Coronary artery (tissue), 2 donors: ENCODE measurements at regions not wholly inside any gene's neighbourhood (a gene's known extent, or its start where the extent isn't known, plus 50 kb on each side); places are given as distances from the start of the nearest gene placed in this dataset.

ENCODE experiments used
- DNase-seq: peaks from one replicate; pipeline ENCODE4 v3.0.0-alpha.2; 2017; ENCODE audit warnings: low spot score
- H3K27ac ChIP-seq, 2 donors: fragments of 200-600 bp; sonication (generic); one replicate each; pipeline ENCODE4 v1.5.1; 2016 to 2019
- H3K4me3 ChIP-seq: fragments of 200-600 bp; sonication (generic); 2 replicates; pipeline ENCODE4 v1.5.1; 2016; ENCODE audit warnings: mild to moderate bottlenecking, moderate library complexity
- TF ChIP-seq, protein P1 (sequence below): fragments of 200-600 bp; sonication (generic); IDR thresholded peaks from one replicate; pipeline ENCODE4 v1.5.1; 2019; ENCODE audit warnings: antibody characterized with exemption

DNA sequence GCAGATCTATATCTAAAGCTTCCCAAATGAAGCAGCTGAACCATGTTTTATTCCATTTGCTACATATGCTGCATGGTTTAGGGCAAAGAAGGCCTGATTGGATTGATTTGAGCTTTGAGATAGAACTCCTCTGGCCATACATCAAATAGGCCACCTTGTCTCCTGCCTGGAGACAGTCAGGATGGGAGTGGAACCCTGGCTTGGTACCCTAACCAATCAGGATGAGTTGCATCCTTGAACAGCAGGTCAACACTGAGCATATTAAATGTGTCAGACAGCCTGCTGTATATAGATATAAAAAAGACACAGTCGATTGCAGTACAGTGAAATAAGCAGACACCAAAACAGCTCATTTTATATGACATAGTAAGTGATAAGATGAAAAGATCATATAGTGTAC is 291.7 kb downstream of the NUAK1 start:
- no peak overlapping the region for H3K27ac ChIP-seq
- no peak overlapping the region for H3K4me3 ChIP-seq
- DNase-seq, result no peak
- TF ChIP-seq, protein P1, sequence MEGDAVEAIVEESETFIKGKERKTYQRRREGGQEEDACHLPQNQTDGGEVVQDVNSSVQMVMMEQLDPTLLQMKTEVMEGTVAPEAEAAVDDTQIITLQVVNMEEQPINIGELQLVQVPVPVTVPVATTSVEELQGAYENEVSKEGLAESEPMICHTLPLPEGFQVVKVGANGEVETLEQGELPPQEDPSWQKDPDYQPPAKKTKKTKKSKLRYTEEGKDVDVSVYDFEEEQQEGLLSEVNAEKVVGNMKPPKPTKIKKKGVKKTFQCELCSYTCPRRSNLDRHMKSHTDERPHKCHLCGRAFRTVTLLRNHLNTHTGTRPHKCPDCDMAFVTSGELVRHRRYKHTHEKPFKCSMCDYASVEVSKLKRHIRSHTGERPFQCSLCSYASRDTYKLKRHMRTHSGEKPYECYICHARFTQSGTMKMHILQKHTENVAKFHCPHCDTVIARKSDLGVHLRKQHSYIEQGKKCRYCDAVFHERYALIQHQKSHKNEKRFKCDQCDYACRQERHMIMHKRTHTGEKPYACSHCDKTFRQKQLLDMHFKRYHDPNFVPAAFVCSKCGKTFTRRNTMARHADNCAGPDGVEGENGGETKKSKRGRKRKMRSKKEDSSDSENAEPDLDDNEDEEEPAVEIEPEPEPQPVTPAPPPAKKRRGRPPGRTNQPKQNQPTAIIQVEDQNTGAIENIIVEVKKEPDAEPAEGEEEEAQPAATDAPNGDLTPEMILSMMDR, result no peak

DNA sequence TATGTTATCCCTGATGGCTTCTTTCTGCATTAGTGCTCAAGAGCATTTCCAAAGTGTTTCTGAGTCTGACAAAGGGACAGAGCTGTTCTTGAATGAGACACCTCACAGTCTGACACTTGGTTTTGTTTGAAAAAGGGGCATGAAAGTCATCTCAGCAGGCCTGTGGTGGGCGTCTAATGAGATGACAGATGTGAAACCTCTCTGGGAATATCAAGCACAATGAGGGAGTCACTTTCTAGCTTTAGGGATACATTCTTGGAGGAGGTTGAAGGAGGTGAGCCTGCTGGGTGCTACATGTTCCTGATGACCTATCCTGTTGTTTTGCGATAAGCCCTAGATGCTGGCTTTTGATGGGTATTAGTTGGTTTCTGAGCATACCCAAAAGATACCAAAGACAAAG is 290.5 kb downstream of the NUAK1 start:
- DNase-seq, result no peak
- Histone ChIP-seq H3K27ac (no peak overlapping the region), H3K4me3 (no peak overlapping the region)
- TF ChIP-seq, protein P1, result no peak

DNA sequence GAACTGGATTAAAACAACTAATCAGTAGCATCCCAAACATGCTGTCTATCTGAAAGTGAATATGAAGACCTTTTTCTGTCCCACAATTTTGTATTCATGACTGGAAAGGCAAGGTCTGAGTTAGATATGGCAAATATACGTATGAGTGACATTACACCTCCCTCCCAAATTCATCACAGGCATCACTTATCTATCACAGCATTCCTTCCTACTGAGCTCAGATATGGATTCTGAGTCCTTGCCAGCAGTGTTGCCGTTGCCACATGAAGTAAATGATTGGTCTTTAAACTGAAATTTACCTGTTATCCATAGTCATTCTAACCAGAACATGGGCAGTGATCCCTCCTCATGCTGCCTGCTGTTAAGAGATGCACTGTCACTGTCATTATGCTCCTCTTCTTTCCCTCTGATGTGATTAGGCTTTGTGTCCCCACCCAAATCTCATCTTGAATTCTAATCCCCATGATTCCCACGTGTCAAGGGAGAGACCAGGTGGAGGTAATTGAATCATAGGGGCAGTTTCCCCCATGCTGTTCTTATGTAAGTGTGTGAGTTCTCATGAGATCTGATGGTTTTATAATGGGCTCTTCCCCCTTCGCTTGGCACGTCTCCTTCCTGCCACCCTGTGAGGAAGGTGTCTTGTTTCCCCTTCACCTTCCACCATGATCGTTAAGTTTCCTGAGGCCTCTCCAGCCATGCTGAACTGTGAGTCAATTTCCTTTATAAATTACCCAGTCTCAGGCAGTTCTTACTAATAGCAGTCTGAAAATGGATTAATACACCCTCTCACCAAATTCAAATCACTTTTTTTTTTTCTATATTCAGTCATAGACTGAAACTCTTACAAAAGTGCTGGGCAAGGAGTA is 288.4 kb downstream of the NUAK1 start:
- no peak overlapping the region for H3K4me3 ChIP-seq
- H3K27ac ChIP-seq, result no peak overlapping the region
- no peak for DNase-seq
- TF ChIP-seq, protein P1, result no peak

DNA sequence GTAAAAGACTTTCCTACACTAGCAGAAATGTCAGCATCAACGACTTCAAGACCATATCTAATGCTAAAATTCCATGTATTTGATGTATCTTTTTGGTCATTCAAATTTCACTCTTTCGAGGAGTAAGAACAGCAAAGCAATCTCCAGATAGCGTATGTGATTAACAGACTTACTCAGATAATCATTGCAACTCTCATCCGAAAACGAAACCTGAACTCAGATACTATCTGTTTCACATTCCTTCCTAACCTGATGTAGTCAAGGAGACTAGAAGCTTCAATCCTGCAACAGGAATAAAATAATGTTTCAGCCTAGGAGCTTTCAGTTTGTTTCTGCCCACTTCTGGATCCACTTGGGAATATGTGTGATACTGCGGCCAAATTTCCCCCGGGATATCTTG is 286.3 kb downstream of the NUAK1 start:
- TF ChIP-seq, protein P1, result no peak
- H3K4me3 ChIP-seq, result peak overlapping the region; percentile 55
- no peak for DNase-seq
- peak overlapping the region; percentile 58 to 81 for H3K27ac ChIP-seq

DNA sequence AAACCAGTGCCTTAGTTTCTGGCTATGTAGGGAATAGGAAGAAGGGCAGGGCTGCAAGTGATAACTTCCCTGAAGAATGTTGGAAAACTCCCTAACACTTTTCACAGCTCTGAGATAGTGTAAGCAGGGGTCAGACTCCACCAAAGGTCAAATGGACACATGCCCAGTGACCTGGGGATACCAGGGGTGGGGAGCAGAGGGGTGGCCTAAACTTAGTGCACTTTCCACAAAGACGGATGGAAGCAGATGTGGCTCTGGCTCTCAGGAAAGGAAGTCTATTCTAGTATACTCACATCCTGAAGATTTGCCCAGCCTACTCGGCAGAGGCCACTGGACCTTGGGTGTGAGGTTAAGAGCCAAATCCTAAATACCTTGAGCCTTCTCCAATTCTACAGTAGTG is 285.8 kb downstream of the NUAK1 start:
- H3K27ac ChIP-seq, result peak overlapping the region; percentile 58 to 81

DNA sequence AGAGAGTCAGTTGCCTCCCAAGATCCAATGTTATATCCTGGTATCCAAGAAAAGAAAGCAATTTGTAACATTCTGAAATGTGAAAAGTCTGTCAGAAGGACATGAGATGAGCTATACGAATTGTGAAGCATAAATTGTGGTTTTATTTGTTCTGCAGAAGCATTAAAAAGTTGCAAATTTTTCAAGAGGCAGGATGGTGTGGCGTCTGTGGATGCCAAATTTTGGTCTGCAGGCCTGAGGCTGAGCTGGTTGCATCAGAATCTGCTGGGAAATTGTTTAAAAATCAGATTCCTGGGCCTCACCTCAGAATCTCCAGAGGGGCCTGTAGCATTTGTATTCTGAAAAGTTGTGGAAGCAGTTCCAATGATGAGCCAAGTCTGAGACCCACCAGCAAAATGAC is 284.7 kb downstream of the NUAK1 start:
- TF ChIP-seq, protein P1, result no peak
- DNase-seq, result no peak
- Histone ChIP-seq H3K27ac (peak overlapping the region in 1 of 2 donors; percentile 6), H3K4me3 (no peak overlapping the region)

More for the DNA sequence above, 285.8 kb downstream of the NUAK1 start:
- TF ChIP-seq, protein P1, result no peak
- peak overlapping the region; percentile 55 for H3K4me3 ChIP-seq
- no peak for DNase-seq
